GM21825 (cell line): ENCODE measurements at regions not wholly inside any gene's neighbourhood (a gene's known extent, or its start where the extent isn't known, plus 50 kb on each side); places are given as distances from the start of the nearest gene placed in this dataset.
"Not testable (repeated sequence)": the region's sequence is repeated elsewhere in the genome, so short reads cannot be mapped to it uniquely, and the experiment has no call there.

Experiments used
- ATAC-seq: cut with Tn5 transposase; IDR thresholded peaks from one replicate; pipeline ENCODE4 v1.9.1; 2021; ENCODE audit warnings: mild to moderate bottlenecking, moderate library complexity; ENCODE audit not compliant: unreplicated experiment

DNA sequence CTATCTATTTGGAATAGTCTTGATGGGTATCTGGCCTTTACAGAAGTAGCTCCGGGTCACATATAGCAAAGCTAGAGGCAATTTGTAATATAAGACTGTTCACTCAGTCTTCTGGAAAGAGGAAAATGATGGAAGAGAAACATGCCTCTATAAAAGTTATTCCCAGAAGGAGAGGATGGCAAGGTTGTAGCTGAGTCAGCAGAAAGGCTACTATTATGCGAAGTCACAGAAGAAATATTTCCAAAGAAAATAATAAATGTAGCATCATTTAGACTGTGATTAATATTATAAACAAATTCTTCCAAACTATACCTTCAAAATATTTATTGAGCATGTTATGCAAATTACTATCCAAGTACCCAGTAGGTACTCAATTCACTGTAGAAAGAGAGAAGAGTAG lies 1027.7 kb upstream of the TMEFF2 start:
- no peak for ATAC-seq

- no peak for ATAC-seq
Measured at GRCh38 chr2:193219413-193219812, 1024.7 kb upstream of the TMEFF2 start.

GRCh38 chr2:193201583-193201982 lies 1006.9 kb upstream of the TMEFF2 start:
- ATAC-seq = no peak

DNA sequence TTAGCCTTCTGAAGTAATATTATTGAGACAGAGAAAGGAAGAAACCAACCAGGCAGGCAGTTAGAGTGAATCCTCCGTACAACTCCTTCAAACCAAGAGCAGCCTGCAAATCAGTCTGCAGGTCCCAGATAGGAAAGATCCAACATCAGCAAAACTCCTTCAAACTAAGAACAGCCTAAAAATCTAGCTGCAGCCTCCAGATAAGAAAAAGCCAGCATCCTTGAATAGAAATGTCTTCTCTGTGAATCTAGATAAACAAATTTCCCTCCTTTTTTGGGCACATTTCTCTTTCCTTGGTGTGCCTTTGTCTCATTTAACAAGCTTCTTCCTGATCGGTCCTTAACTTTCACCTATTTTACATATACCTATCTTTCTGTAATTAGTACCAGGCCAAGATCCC lies 1004.6 kb upstream of the TMEFF2 start:
- no peak for ATAC-seq

- no peak for ATAC-seq
Measured at GRCh38 chr2:193187816-193188215, 993.1 kb upstream of the TMEFF2 start.

DNA sequence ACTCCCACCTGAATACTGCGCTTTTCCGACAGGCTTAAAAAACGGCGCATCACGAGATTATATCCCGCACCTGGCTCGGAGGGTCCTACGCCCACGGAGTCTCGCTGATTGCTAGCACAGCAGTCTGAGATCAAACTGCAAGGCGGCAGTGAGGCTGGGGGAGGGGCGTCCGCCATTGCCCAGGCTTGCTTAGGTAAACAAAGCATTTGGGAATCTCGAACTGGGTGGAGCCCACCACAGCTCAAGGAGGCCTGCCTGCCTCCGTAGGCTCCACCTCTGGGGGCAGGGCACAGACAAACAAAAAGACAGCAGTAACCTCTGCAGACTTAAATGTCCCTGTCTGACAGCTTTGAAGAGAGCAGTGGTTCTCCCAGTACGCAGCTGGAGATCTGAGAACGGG lies 976.2 kb upstream of the TMEFF2 start:
- not testable (repeated sequence) for ATAC-seq

DNA sequence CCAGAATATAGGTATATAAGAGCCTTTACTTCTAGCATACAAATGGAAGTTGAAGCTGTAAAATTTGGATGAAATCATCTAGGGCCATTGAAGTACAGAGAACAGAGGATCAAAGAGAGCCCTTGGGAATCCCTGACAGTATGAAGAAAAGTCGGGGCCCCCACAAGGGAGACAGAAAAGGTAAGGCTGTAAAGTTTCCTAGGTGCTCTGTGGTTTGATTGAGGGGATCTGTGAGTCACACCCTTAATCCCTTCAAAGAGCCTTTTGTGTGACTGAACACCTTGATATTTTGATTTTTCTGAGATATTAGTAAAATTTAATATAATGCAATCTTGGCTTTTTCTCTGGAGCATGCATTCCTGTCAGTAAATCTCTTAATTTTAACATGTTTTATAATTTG lies 961.7 kb upstream of the TMEFF2 start:
- no peak for ATAC-seq

GRCh38 chr2:193154076-193154475 lies 959.3 kb upstream of the TMEFF2 start:
- no peak for ATAC-seq

GRCh38 chr2:193153576-193153975 lies 958.8 kb upstream of the TMEFF2 start:
- ATAC-seq = no peak

- not testable (repeated sequence) for ATAC-seq
Measured at GRCh38 chr2:193142467-193142866, 947.7 kb upstream of the TMEFF2 start.

DNA sequence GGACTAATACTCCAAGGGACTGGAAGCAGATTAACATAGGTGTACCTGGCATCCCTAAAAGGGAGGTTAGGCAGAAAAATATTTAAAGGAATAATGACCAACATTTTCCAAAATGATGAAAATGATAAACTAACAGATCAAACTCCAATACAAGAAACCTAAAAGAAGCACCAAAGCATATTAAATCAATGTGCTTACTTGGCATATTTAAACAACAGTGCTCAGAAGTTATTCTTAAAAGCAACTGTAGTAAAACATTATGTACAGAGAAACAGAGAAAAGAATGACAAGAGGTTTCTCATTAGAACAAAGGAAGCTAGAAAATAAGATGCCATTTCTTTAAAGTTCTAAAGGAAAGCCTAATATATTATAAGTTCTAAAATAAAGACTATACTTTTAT lies 947.3 kb upstream of the TMEFF2 start:
- ATAC-seq = no peak

DNA sequence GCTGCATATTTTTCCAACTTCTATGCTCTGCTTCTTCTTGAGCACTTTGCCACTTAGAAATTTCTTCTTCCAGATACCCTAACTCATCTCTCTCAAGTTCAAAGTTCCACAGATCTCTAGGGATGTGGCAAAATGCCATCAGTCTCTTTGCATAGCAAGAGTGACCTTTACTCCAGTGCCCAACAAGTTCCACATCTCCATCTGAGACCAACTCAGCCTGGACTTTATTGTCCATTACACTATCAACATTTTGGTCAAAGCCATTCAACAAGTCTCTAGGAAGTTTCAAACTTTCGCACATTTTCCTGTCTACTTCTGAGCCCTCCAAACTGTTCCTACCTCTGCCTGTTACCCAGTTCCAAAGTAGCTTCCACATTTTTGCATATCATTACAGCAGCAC lies 946.2 kb upstream of the TMEFF2 start:
- not testable (repeated sequence) for ATAC-seq

- no peak for ATAC-seq
Measured at GRCh38 chr2:193124815-193125214, 930.1 kb upstream of the TMEFF2 start.

DNA sequence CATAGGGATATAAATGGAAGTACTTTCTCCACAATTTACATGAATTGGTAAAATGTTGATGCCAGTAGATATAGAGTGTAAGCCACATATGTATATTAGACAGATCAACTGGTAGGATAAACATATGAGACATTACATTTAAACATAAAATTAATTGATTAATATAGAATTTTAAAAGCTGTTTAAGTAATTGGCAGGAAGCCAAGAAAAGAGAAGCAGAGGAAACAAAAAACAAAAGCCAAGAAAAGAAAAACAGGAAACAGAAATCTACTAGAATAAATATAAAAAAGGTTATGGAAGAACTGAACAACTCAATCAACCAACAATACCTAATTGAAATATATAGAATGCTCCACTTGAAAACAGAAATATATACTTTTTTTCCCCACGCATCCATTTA lies 920.1 kb upstream of the TMEFF2 start:
- ATAC-seq = no peak

- no peak for ATAC-seq
Measured at GRCh38 chr2:193112986-193113385, 918.3 kb upstream of the TMEFF2 start.

GRCh38 chr2:193103064-193103463 lies 908.3 kb upstream of the TMEFF2 start:
- no peak for ATAC-seq

- ATAC-seq = no peak
Measured at GRCh38 chr2:193101591-193101990, 906.9 kb upstream of the TMEFF2 start.

DNA sequence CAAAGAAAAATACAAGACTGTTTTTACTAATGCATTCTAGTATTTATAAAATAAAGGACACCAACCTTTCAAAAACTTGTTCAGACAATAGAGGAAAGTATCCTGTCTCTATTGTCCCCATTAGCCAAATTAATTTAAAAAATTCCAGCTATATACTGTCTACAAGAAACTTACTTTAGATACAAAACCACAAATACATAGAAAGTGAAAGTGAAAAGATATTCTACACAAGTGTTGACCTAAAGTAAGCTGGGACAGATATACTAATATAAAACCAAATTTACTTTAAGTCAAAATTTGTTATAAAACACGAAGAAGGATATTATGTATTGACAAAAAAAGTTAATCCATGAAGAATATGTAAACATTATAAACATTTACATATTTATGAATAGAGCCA lies 893.3 kb upstream of the TMEFF2 start:
- no peak for ATAC-seq

DNA sequence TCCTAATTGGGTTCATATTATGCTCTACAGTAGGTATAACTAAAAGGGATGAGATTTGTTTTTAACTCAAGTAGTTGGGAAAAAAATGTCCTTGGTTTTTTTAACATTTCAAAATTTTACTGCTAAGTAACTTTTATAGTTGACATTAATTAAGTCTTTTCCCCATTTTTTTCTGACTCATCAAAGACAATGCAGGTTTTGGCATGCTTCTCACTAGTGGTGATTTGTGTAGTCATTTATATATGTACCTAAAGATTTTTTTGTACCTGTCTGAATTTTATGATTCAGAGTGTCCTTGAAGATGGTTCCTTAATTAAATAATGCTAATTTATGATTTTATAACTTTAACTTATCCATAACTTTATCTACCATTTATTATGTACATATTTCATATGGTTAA lies 882.3 kb upstream of the TMEFF2 start:
- no peak for ATAC-seq

GRCh38 chr2:193074933-193075332 lies 880.2 kb upstream of the TMEFF2 start:
- no peak for ATAC-seq

GRCh38 chr2:193072647-193073046 lies 877.9 kb upstream of the TMEFF2 start:
- ATAC-seq = no peak

DNA sequence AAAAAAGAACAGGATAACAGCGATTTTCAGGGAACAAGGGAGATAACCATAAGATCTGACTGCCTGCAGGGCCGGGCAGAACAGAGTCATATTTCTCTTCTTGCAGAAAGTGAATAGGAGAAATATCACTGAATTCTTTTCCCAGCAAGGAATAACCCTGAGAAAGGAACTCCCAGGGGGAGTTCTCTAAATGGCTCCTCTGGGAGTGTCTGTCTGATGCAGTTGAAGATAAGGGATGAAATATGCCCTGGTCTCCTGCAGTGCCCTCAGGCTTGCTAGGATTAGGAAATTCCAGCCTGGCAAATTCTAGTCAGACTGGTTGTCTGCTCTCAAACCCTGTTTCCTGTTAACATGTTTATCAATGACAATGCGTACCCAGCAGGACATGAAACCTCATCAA lies 830.8 kb upstream of the TMEFF2 start:
- ATAC-seq = not testable (repeated sequence)

DNA sequence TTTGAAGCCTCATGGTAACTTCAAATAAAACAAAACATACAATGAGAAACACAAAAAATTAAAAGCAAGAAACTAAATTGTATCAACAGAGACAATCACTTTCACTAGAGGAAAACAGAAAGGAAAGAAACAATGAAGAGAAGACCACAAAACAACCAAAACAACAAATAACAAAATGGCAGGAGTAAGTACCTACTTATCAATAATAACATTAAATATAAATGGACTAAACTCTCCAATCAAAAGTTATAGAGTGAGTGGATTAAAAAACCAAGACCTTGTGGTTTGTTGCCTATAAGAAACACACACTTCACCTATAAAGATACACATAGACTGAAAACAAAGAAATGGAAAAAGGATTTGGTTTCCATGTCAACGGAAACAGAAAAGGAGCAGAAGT lies 830.1 kb upstream of the TMEFF2 start:
- no peak for ATAC-seq

- ATAC-seq = no peak
Measured at GRCh38 chr2:193011870-193012269, 817.1 kb upstream of the TMEFF2 start.
